ENCODE measurements at regions not wholly inside any gene's neighbourhood (a gene's known extent, or its start where the extent isn't known, plus 50 kb on each side); places are given as distances from the start of the nearest gene placed in this dataset.

DNA sequence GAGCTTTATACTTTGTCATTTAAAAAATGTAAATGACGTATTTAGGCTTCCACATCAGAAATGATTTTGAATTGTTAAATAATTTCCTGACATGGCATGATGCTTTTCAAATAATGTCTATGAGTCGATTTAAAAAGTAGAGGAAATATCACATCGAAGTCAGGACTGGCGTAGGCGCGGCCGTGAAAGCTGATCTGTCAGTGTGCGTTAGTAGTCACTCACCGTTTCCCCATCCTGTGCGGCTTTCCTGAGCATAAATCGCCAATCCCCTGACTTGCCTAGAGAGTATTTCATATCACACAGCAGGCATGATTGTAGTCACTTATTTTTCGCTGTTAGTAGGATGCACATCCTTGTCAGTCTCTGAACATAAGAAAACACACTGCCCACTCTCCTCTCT, 843.1 kb downstream of the SOCS6 start:
- DNase-seq (ENCODE audit: low spot score): no peak
- TF ChIP-seq EZH2 (IDR thresholded peaks at IDR 0.05; ENCODE audit: borderline replicate concordance) (no peak), EZH2phosphoT487 (IDR thresholded peaks at IDR 0.05; ENCODE audit: low read depth, severe bottlenecking, unreplicated experiment) (no peak)
- TF ChIP-seq, protein P1, sequence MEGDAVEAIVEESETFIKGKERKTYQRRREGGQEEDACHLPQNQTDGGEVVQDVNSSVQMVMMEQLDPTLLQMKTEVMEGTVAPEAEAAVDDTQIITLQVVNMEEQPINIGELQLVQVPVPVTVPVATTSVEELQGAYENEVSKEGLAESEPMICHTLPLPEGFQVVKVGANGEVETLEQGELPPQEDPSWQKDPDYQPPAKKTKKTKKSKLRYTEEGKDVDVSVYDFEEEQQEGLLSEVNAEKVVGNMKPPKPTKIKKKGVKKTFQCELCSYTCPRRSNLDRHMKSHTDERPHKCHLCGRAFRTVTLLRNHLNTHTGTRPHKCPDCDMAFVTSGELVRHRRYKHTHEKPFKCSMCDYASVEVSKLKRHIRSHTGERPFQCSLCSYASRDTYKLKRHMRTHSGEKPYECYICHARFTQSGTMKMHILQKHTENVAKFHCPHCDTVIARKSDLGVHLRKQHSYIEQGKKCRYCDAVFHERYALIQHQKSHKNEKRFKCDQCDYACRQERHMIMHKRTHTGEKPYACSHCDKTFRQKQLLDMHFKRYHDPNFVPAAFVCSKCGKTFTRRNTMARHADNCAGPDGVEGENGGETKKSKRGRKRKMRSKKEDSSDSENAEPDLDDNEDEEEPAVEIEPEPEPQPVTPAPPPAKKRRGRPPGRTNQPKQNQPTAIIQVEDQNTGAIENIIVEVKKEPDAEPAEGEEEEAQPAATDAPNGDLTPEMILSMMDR (IDR thresholded peaks at IDR 0.05; ENCODE audit: poor library complexity): no peak
- H2AFZ ChIP-seq: no peak overlapping the region
- no peak overlapping the region for H3K4me3 ChIP-seq
- no peaks in the 10 kb centered on the region for H3K9me2 ChIP-seq (replicated peaks; ENCODE audit: insufficient read depth)
- 92% methylated on average over 12 of the region's 12 CpGs for WGBS (ENCODE audit: low lambda C conversion rate, missing lambda C conversion rate)
- H3K79me2 ChIP-seq: no peaks in the 10 kb centered on the region
- no peaks in the 10 kb centered on the region for H4K20me1 ChIP-seq (ENCODE audit: insufficient read depth, poor library complexity, severe bottlenecking)
- no peak overlapping the region for H3K4me2 ChIP-seq
- no peaks in the 10 kb centered on the region for H3K27me3 ChIP-seq
- no peaks in the 10 kb centered on the region for H3K4me1 ChIP-seq (ENCODE audit: insufficient read depth)
- H3K9me3 ChIP-seq (ENCODE audit: low read depth): no peaks in the 10 kb centered on the region
- no peaks in the 10 kb centered on the region for H3K36me3 ChIP-seq (replicated peaks; ENCODE audit: insufficient read depth, low read depth)
- no peak overlapping the region for H3K27ac ChIP-seq

DNA sequence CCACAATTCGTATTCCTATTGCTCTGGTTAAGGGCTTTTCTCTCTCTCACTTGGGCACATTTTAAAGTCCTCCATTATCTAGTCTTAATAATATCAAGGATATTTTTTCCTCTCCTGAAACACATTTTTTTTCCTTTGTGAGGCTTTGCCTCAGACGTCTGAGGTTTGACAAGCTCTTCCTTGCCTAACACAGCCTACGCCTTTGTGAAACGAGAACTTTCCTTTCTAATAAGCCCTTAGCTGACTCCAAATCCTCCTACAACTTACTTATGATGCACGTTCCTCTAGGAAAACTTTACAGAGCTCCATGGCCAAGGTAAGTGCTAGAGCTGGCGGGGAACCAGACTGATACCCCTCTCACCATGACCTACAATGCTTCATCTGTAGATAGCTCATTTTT, 841.5 kb downstream of the SOCS6 start:
- no peaks in the 10 kb centered on the region for H3K79me2 ChIP-seq
- H4K20me1 ChIP-seq (ENCODE audit: insufficient read depth, poor library complexity, severe bottlenecking): no peaks in the 10 kb centered on the region
- no peak overlapping the region for H2AFZ ChIP-seq
- no peaks in the 10 kb centered on the region for H3K9me2 ChIP-seq (replicated peaks; ENCODE audit: insufficient read depth)
- H3K4me2 ChIP-seq: no peak overlapping the region
- TF ChIP-seq EZH2 (IDR thresholded peaks at IDR 0.05; ENCODE audit: borderline replicate concordance) (no peak), EZH2phosphoT487 (IDR thresholded peaks at IDR 0.05; ENCODE audit: low read depth, severe bottlenecking, unreplicated experiment) (no peak)
- TF ChIP-seq, protein P1 (IDR thresholded peaks at IDR 0.05; ENCODE audit: poor library complexity): no peak
- no peaks in the 10 kb centered on the region for H3K9me3 ChIP-seq (ENCODE audit: low read depth)
- WGBS (ENCODE audit: low lambda C conversion rate, missing lambda C conversion rate): 81% methylated on average over 6 of the region's 6 CpGs
- H3K4me1 ChIP-seq (ENCODE audit: insufficient read depth): no peaks in the 10 kb centered on the region
- no peak for DNase-seq (ENCODE audit: low spot score)
- H3K27me3 ChIP-seq: no peaks in the 10 kb centered on the region
- no peak overlapping the region for H3K4me3 ChIP-seq
- H3K27ac ChIP-seq: no peak overlapping the region
- H3K36me3 ChIP-seq (replicated peaks; ENCODE audit: insufficient read depth, low read depth): no peaks in the 10 kb centered on the region

DNA sequence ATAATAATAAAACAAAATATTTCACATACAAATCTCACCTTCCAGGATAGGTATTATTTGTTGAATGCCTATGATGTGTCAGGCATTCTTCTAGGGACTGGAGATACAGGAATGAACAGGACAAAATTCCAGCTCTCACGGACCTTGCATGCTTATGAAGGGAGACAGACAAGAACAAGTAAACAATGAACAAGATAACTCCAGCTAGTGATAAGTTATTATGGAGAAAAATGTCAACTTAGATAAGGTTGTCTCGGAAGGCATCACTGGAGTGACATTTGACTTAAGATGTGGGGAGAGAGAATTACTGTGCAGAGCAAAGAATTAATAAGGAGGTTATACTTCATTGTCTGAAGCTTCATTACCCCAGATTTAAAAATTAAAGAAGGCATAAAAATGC, 836.7 kb downstream of the SOCS6 start:
- H3K9me3 ChIP-seq (ENCODE audit: low read depth): no peaks in the 10 kb centered on the region
- no peaks in the 10 kb centered on the region for H3K79me2 ChIP-seq
- no peak for DNase-seq (ENCODE audit: low spot score)
- H3K27ac ChIP-seq: no peak overlapping the region
- H3K27me3 ChIP-seq: no peaks in the 10 kb centered on the region
- no peaks in the 10 kb centered on the region for H3K9me2 ChIP-seq (replicated peaks; ENCODE audit: insufficient read depth)
- no peak overlapping the region for H3K4me2 ChIP-seq
- no peak overlapping the region for H2AFZ ChIP-seq
- no peak overlapping the region for H3K4me3 ChIP-seq
- H3K4me1 ChIP-seq (ENCODE audit: insufficient read depth): no peaks in the 10 kb centered on the region
- TF ChIP-seq EZH2 (IDR thresholded peaks at IDR 0.05; ENCODE audit: borderline replicate concordance): no peak
- TF ChIP-seq, protein P1 (IDR thresholded peaks at IDR 0.05; ENCODE audit: poor library complexity): no peak
- no peak for TF ChIP-seq EZH2phosphoT487 (IDR thresholded peaks at IDR 0.05; ENCODE audit: low read depth, severe bottlenecking, unreplicated experiment)
- 53% methylated on average over 2 of the region's 2 CpGs for WGBS (ENCODE audit: low lambda C conversion rate, missing lambda C conversion rate)
- no peaks in the 10 kb centered on the region for H4K20me1 ChIP-seq (ENCODE audit: insufficient read depth, poor library complexity, severe bottlenecking)
- no peaks in the 10 kb centered on the region for H3K36me3 ChIP-seq (replicated peaks; ENCODE audit: insufficient read depth, low read depth)

GRCh38 chr18:71116535-71116934, 827.7 kb downstream of the SOCS6 start:
- Histone ChIP-seq H3K4me1 (ENCODE audit: insufficient read depth) (no peaks in the 10 kb centered on the region), H3K4me2 (no peak overlapping the region), H3K27me3 (no peaks in the 10 kb centered on the region), H3K9me2 (replicated peaks; ENCODE audit: insufficient read depth) (no peaks in the 10 kb centered on the region), H4K20me1 (ENCODE audit: insufficient read depth, poor library complexity, severe bottlenecking) (no peaks in the 10 kb centered on the region), H3K9me3 (ENCODE audit: low read depth) (no peaks in the 10 kb centered on the region), H3K27ac (no peak overlapping the region), H3K79me2 (no peaks in the 10 kb centered on the region), H3K4me3 (no peak overlapping the region), H3K36me3 (replicated peaks; ENCODE audit: insufficient read depth, low read depth) (no peaks in the 10 kb centered on the region), H2AFZ (no peak overlapping the region)
- WGBS (ENCODE audit: low lambda C conversion rate, missing lambda C conversion rate): 80% methylated on average over 4 of the region's 4 CpGs
- TF ChIP-seq, protein P1 (IDR thresholded peaks at IDR 0.05; ENCODE audit: poor library complexity): no peak
- TF ChIP-seq EZH2phosphoT487 (IDR thresholded peaks at IDR 0.05; ENCODE audit: low read depth, severe bottlenecking, unreplicated experiment) (no peak), EZH2 (IDR thresholded peaks at IDR 0.05; ENCODE audit: borderline replicate concordance) (no peak)
- DNase-seq (ENCODE audit: low spot score): no peak
